ENCODE measurements at regions not wholly inside any gene's neighbourhood (a gene's known extent, or its start where the extent isn't known, plus 50 kb on each side); places are given as distances from the start of the nearest gene placed in this dataset.

DNA sequence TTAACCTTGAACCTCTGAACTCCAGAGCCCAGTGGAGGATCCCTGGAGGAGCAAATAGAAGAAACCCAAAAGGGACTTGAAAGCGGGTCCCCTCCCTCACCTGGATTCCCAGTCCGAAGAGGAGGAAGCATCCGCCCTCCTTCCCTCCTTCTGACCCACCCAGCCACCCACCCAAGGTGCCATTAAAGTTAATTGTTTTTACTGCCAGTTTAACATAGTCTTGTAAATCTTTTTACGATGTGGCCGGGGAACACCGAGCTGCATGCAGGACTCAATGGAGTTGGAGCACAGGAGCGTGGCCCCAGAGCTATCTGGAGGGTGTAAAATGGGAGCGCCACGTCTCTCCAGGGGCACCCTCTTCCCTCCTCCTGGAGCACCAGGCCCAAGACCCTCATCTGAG lies 49.9 kb upstream of the TBX3 start:
- TF ChIP-seq, protein P1, sequence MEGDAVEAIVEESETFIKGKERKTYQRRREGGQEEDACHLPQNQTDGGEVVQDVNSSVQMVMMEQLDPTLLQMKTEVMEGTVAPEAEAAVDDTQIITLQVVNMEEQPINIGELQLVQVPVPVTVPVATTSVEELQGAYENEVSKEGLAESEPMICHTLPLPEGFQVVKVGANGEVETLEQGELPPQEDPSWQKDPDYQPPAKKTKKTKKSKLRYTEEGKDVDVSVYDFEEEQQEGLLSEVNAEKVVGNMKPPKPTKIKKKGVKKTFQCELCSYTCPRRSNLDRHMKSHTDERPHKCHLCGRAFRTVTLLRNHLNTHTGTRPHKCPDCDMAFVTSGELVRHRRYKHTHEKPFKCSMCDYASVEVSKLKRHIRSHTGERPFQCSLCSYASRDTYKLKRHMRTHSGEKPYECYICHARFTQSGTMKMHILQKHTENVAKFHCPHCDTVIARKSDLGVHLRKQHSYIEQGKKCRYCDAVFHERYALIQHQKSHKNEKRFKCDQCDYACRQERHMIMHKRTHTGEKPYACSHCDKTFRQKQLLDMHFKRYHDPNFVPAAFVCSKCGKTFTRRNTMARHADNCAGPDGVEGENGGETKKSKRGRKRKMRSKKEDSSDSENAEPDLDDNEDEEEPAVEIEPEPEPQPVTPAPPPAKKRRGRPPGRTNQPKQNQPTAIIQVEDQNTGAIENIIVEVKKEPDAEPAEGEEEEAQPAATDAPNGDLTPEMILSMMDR (IDR thresholded peaks at IDR 0.05 in 4 of 5, conservative IDR thresholded peaks at IDR 0.05 in 1 of 5): no peak
- TF ChIP-seq POLR2A (IDR thresholded peaks at IDR 0.05): no peak

Measured in gastrocnemius medialis (tissue), 4 donors.